ENCODE measurements at regions not wholly inside any gene's neighbourhood (a gene's known extent, or its start where the extent isn't known, plus 50 kb on each side); places are given as distances from the start of the nearest gene placed in this dataset.
"Not testable (repeated sequence)": the region's sequence is repeated elsewhere in the genome, so short reads cannot be mapped to it uniquely, and the experiment has no call there.

DNA sequence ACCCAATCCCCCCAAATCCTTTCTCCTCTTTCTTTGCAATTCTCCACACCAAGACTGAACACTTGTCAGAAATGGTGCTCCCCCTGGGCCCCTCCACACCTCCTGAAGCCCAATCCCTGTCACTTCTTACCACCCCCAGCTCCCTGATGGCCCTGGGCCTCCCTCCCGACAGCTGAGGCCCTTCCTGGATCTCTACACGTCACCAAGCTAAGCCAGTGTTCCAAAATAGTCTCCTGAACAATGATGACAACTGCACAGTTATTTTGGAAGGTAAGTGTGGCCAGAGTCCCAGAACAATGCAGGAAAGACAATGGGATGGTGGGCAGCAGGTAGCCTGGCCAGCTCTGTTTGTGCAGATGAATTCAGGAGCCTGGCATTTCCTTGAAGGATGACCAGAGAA, 63.7 kb upstream of the PRSS3 start:
- ATAC-seq (peak in 5 of 8 donors; percentile 14 to 88 (median 57)), DNase-seq (no peak)
- peaks cover 0 to 20% (median 0%) of the 10 kb centered on the region in 11 donors for H3K9me3 ChIP-seq
- H3K27me3 ChIP-seq: peaks cover 0 to 8% (median 0%) of the 10 kb centered on the region in 7 donors
- no peak overlapping the region for H3K4me3 ChIP-seq
- intact Hi-C loops (cut with DNase I): loop anchor here in 1 of 10 donors (5.0 kb wide), 1 partner anchor 46 kb away; no protein-coding TSS in a partner anchor
- 37 to 38% methylated on average over 2 of the region's 2 CpGs for WGBS, 2 donors
- no peak overlapping the region for H3K27ac ChIP-seq
- TF ChIP-seq, protein P1, sequence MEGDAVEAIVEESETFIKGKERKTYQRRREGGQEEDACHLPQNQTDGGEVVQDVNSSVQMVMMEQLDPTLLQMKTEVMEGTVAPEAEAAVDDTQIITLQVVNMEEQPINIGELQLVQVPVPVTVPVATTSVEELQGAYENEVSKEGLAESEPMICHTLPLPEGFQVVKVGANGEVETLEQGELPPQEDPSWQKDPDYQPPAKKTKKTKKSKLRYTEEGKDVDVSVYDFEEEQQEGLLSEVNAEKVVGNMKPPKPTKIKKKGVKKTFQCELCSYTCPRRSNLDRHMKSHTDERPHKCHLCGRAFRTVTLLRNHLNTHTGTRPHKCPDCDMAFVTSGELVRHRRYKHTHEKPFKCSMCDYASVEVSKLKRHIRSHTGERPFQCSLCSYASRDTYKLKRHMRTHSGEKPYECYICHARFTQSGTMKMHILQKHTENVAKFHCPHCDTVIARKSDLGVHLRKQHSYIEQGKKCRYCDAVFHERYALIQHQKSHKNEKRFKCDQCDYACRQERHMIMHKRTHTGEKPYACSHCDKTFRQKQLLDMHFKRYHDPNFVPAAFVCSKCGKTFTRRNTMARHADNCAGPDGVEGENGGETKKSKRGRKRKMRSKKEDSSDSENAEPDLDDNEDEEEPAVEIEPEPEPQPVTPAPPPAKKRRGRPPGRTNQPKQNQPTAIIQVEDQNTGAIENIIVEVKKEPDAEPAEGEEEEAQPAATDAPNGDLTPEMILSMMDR (IDR thresholded peaks at IDR 0.05): no peak
- no peaks in the 10 kb centered on the region for H3K4me1 ChIP-seq
- H3K36me3 ChIP-seq: no peaks in the 10 kb centered on the region

DNA sequence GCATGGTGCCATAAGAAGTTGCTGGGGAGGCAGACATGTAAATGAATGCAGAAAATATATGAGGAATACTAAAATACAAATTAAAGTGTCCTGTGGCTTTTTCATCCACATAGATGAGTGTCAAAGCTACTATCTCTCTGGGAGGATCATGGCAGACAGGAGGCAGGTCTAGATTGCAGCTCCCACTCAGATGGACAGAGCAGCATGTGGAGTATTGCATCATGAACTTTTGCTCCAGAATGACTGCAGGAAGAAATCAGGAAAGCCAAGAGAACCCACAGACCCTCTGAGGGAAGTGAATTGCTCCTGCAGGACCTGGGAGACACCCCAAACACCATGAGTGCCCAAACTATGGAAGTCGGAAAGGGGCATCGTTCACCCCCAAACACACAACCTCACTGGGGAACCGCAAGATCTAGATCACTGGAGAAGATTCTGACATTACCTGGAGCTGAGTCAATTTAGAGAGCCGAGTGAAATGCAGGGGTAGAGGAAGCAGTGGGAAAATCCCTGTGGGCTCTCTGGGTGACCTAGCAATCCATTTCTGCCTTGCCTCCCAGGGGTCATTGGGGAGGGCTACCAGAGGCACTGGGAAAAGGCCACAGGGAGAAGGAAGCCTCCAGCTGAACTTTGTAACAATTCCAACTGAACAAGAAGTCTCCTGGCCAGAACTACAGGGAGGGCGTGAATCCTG, 61.0 kb upstream of the PRSS3 start:
- WGBS, 2 donors: 85 to 88% methylated on average over 5 of the region's 5 CpGs
- not testable (repeated sequence) for H3K9me3 ChIP-seq, H3K4me3 ChIP-seq, ATAC-seq, H3K4me1 ChIP-seq, H3K27me3 ChIP-seq, H3K27ac ChIP-seq, H3K36me3 ChIP-seq, DNase-seq
- intact Hi-C loops (cut with DNase I): loop anchor here in 1 of 10 donors (5.0 kb wide), 1 partner anchor 43 kb away; no protein-coding TSS in a partner anchor

DNA sequence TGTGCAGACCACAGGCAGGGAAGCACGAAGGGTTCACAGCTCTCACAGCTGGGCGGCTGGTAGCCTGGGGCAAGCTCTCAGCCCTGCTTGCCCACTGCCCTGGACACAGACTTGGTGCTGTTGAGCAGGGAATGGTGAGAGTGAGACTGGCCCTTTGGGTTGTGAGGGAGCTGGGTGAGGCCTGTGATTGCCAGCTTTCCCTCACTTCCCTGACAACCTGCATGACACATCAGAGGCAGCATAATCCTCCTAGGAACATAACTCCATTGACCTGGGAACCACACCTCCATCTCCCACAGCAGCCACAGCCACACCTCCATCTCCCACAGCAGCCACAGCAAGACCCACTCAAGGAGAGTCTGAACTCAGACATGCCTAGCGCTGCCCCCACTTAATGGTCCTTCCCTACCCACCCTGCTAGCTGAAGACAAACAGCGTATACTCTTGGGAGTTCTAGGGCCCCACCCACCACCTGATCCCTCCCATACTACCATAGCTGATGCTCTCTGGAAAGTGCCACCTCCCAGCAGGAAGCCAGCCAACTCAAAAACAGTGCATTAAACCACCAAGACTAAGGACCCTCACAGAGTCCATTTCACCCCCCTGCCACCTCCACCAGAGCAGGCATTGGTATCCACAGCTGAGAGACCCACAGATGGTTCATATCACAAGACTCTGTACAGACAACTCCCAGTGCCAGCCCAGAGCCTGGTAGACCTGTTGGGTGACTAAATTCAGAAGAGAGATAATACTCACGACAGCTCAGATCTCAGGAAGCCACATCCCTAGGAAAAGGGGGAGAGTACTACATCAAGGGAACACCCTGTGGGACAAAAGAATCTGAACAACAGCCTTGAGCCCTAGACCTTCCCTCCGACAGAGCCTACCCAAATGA, 60.2 kb upstream of the PRSS3 start:
- not testable (repeated sequence) for H3K4me1 ChIP-seq, H3K36me3 ChIP-seq, H3K27me3 ChIP-seq, DNase-seq, H3K27ac ChIP-seq, ATAC-seq, H3K9me3 ChIP-seq, H3K4me3 ChIP-seq
- intact Hi-C loops (cut with DNase I): loop anchor here in 1 of 10 donors (5.0 kb wide), 1 partner anchor 42 kb away; no protein-coding TSS in a partner anchor
- 72 to 73% methylated on average over 6 of the region's 6 CpGs for WGBS, 2 donors

DNA sequence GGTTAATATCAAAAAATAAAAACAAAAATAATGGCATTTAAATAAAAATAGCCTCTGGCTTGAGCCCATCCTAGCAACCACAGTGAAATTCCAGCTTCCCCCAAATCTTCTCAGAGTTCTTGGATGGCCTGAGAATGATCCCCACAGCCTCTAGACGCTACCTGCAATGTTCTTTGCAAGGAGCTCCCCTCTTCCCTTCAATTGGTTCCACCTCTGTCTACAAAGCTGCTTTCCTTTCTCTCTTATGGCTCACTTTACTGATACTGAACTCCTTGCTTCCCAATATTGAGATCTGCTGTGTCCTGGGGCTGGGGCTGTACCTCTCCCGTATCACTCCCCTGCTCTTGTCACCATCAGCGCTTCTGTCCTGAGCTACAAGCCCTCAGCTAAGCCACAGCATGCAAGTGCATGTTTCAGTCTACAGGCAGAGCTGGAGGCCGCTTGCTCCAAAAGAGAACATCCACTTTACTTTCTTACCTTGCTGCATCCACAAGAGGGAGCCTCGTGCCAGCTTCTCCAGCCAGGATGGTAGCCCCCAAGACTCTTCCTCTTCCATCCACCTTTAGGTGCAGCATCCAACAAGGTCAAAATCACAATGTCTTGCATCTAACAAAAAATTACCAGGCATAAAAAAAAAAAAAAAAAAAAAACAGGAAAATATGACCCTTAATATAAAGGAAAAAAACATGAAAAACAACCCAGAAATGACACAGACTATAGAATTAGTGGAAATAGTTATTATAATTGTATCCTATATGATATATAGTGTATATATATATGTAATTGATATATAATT, 57.4 kb upstream of the PRSS3 start:
- peaks cover 0 to 8% (median 0%) of the 10 kb centered on the region in 7 donors for H3K27me3 ChIP-seq
- no peaks in the 10 kb centered on the region for H3K36me3 ChIP-seq
- TF ChIP-seq, protein P1 (IDR thresholded peaks at IDR 0.05): peak; percentile 9 to 61 (median 55)
- 20 to 22% methylated on average over 5 of the region's 5 CpGs for WGBS, 2 donors
- no peak overlapping the region for H3K4me3 ChIP-seq
- H3K4me1 ChIP-seq: no peaks in the 10 kb centered on the region
- peaks cover 0 to 14% (median 3%) of the 10 kb centered on the region in 11 donors for H3K9me3 ChIP-seq
- DNase-seq: peak in 1 of 2 donors; percentile 22
- ATAC-seq: peak; percentile 28 to 74 (median 60)
- no peak overlapping the region for H3K27ac ChIP-seq
- intact Hi-C loops (cut with DNase I): no loop called here

DNA sequence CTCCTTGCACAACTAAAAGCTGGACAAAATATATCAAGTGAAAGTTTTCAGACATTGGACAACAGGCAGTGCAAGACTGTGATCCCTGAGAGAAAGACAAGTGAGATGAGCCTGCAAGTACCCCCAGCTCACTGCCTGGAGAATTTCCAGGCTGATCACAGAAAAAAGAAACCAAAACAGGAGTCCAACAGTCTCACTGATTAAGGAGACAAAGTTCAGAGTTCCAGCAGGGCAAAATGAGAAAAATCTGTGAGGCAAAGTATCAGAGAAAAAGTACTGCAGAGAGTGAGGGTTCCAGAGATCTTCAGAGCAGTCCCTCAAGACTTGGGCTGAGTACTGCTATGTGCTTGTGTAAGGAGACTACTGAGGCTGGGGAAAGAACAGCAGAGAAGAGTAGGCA, 56.0 kb upstream of the PRSS3 start:
- DNase-seq (no peak), ATAC-seq (no peak)
- TF ChIP-seq, protein P1 (IDR thresholded peaks at IDR 0.05): no peak
- Histone ChIP-seq H3K27me3 (peaks cover 0 to 8% (median 0%) of the 10 kb centered on the region in 7 donors), H3K36me3 (no peaks in the 10 kb centered on the region), H3K9me3 (peaks cover 0 to 14% (median 3%) of the 10 kb centered on the region in 11 donors), H3K4me1 (no peaks in the 10 kb centered on the region), H3K4me3 (no peak overlapping the region), H3K27ac (no peak overlapping the region)
- intact Hi-C loops (cut with DNase I): no loop called here
